HG03097 (cell line): ENCODE measurements at regions not wholly inside any gene's neighbourhood (a gene's known extent, or its start where the extent isn't known, plus 50 kb on each side); places are given as distances from the start of the nearest gene placed in this dataset.

Experiments
- ATAC-seq: cut with Tn5 transposase; IDR thresholded peaks from one replicate; pipeline ENCODE4 v1.9.1; 2021; ENCODE audit not compliant: unreplicated experiment, low FRiP score

- no peak for ATAC-seq
Observed at GRCh38 chr3:144358191-144358590, 386.6 kb downstream of the DIPK2A start.

GRCh38 chr3:144361002-144361401 is 389.4 kb downstream of the DIPK2A start:
- ATAC-seq = no peak

- no peak for ATAC-seq
Observed at GRCh38 chr3:144362126-144362525, 390.5 kb downstream of the DIPK2A start.

GRCh38 chr3:144363856-144364255 is 392.2 kb downstream of the DIPK2A start:
- ATAC-seq = no peak

GRCh38 chr3:144364737-144365136 is 393.1 kb downstream of the DIPK2A start:
- ATAC-seq = no peak

- no peak for ATAC-seq
Observed at GRCh38 chr3:144369129-144369879, 397.7 kb downstream of the DIPK2A start.

GRCh38 chr3:144375088-144375487 is 403.5 kb downstream of the DIPK2A start:
- no peak for ATAC-seq

- no peak for ATAC-seq
Observed at GRCh38 chr3:144380849-144381248, 409.2 kb downstream of the DIPK2A start.

GRCh38 chr3:144381607-144382006 is 410.0 kb downstream of the DIPK2A start:
- ATAC-seq = no peak

GRCh38 chr3:144384241-144384979 is 412.8 kb downstream of the DIPK2A start:
- no peak for ATAC-seq

GRCh38 chr3:144390786-144391185 is 419.2 kb downstream of the DIPK2A start:
- ATAC-seq = no peak

GRCh38 chr3:144391236-144391635 is 419.6 kb downstream of the DIPK2A start:
- no peak for ATAC-seq

GRCh38 chr3:144394032-144394431 is 422.4 kb downstream of the DIPK2A start:
- ATAC-seq = no peak

- ATAC-seq = no peak
Observed at GRCh38 chr3:144402430-144402829, 430.8 kb downstream of the DIPK2A start.

- no peak for ATAC-seq
Observed at GRCh38 chr3:144403040-144403457, 431.4 kb downstream of the DIPK2A start.

- no peak for ATAC-seq
Observed at GRCh38 chr3:144407335-144407734, 435.7 kb downstream of the DIPK2A start.

GRCh38 chr3:144409319-144409718 is 437.7 kb downstream of the DIPK2A start:
- ATAC-seq = no peak

GRCh38 chr3:144413068-144413467 is 441.4 kb downstream of the DIPK2A start:
- no peak for ATAC-seq

GRCh38 chr3:144415492-144415891 is 443.9 kb downstream of the DIPK2A start:
- peak; percentile 65 for ATAC-seq

GRCh38 chr3:144424606-144425005 is 453.0 kb downstream of the DIPK2A start:
- ATAC-seq = no peak

- ATAC-seq = no peak
Observed at GRCh38 chr3:144426366-144426765, 454.7 kb downstream of the DIPK2A start.

GRCh38 chr3:144426967-144427366 is 455.3 kb downstream of the DIPK2A start:
- no peak for ATAC-seq
